ENCODE measurements at regions not wholly inside any gene's neighbourhood (a gene's known extent, or its start where the extent isn't known, plus 50 kb on each side); places are given as distances from the start of the nearest gene placed in this dataset.

DNA sequence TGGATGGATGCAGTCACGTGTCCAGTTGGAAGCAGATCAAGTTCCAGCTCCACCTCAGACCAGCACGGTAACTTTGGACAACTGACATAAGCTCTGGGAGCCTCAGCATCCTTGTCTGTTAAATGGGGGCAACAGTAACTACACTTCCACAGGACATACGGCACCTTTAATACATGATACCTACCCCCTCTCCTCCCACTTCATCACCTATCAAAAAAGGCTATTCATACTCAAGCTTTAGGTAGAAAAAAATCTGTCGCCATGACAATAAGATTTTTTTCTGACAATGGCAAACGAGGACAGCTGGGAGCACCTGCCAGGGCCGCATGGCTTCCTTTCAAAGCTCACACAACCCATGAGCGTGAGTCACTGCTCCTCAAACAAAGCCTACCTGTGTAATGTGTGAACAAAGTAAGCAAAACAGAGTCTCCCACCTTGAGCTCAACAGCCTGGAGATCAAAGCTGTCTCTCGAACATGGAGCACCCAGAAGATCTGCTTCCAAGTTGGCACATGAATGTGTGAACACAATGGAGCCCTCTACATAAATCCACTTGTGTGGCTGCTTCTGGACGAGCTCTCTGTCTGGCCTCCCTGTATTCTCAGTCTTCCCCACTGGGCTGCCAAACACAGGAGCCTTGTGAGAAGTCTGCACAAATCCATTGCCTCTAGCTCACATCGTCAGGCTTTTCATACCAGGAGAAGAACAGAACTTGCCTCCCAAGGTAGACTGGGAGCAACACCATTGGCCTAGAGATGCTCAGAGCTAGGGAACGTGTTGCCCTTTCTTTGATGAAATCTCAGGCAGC is 459.7 kb downstream of the SOX9 start:
- no peak for DNase-seq

DNA sequence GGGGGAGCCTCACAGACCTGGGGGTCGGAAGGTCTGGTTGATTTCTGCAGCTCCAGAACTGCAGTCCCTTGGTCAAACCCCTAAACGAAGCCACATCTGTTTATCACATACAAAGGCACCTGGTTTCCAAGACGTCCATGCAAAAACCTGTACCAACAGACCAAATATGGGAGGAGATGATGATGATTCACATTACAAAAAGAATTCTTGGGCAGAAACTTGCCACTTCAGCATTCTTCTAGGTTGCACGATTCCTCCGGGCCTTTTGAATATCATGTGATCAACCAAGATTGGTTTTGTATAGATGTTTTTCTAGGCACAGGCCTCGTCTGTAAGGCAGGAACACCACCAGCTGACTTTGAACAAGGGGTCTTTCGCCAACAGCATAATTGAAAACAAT is 466.3 kb downstream of the SOX9 start:
- no peak for DNase-seq

DNA sequence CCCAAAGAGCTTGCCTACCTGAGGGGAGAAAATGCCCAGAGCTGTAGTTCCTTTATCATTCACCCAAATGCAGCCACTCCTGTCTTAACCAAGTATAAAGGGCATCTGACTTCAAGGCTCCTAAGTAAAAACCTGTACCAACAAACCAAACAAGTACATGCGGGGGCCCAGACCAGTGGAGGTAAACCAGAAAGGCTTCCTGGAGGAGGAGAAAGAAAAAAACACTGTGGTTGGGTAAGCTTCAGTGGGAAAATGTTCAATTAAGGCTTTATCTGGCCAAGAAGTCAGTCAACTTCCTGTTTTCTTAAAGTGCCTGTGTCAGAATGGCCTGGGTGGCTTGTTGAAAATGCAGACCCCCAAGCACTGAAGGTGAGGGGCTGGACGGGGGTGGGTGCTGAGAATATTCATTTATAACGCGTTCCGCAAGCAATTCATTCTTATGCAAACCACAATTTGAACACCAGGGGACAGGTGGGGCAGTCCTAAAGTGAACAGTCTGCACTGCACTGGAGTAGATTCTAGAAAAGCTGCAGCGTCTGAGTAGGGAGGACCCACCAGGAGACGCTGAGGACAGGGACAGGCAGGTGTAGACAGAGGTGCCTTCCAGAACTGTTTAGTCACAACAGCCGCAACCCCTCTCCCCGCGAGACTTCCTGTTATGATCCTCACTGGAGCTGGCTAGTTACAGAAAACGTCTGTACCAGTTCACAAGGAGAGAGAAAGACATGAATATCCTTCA is 467.1 kb downstream of the SOX9 start:
- DNase-seq = no peak

DNA sequence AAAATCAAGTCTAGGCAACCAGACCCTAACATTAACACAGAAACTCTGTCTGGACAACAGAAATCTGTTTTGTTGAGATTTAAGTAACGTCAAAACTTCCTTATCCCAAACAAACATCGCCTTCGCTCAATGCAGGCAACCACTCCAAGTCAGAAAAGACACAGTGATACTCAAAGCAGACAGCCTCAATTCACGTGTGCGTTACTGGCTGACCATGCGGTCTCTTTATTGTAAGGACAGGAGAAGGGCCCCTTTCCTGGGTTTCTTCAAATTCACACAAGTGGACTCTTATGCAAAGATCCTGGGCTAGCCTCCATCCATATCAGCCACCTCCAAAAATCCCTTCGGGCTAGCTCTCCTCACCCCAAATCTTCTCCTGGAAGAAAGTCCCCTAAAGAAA is 467.7 kb downstream of the SOX9 start:
- DNase-seq = no peak

DNA sequence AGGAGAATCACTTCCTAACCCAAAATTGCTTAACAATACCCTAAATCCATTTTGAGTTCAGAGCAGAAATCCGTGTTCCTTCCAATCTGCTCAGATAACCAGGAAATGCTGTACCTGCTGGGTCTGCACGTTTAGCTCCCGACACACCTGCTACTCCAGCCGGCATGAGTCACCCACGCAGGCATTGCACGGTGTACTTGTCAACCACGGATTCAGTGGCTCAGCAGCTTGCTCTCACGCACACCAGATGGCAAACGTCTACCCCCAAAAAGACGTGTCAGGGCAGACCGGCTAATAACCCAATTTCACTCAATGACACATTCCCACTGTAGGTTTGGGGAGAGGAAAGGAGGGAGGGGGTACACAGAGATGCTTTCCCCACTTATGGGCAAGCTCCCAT is 468.1 kb downstream of the SOX9 start:
- DNase-seq = no peak

DNA sequence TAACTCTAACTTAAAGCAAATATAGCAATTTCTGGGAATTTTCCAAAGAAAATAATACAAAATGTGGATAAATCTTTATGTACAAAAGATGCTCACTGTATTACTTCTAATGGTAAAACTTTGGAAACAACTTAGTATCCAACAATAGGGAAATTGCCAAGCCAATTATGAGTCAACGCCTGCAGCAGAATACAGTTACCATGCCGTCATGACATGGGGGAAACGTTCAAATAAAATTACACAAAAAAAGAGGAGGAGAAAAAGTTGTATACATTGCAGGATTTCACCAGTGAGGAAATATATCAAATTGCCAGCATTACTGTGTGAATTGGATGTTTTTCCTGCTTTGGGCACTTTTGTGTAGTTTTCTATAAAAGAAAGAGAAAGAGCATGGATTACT is 469.6 kb downstream of the SOX9 start:
- no peak for DNase-seq

DNA sequence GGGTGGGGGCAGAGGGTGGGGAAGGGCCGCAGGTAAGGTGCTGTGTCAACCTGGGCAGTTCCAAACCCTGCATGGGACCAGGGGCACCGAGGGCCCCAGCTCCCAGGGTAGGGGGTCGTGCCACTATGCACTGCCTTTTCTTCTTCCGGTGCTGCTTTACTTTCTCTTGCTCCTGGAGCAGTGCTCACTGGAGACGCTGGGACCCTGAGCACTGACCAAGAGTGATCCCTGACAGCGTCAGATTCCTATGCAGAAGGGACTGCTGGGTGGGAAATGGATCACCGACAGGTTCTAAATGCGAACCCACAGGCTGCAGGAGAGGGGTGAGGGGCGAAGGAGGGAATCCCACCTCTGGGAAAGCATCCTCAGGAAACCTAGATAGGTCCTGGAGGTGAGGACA is 470.1 kb downstream of the SOX9 start:
- DNase-seq = no peak

DNA sequence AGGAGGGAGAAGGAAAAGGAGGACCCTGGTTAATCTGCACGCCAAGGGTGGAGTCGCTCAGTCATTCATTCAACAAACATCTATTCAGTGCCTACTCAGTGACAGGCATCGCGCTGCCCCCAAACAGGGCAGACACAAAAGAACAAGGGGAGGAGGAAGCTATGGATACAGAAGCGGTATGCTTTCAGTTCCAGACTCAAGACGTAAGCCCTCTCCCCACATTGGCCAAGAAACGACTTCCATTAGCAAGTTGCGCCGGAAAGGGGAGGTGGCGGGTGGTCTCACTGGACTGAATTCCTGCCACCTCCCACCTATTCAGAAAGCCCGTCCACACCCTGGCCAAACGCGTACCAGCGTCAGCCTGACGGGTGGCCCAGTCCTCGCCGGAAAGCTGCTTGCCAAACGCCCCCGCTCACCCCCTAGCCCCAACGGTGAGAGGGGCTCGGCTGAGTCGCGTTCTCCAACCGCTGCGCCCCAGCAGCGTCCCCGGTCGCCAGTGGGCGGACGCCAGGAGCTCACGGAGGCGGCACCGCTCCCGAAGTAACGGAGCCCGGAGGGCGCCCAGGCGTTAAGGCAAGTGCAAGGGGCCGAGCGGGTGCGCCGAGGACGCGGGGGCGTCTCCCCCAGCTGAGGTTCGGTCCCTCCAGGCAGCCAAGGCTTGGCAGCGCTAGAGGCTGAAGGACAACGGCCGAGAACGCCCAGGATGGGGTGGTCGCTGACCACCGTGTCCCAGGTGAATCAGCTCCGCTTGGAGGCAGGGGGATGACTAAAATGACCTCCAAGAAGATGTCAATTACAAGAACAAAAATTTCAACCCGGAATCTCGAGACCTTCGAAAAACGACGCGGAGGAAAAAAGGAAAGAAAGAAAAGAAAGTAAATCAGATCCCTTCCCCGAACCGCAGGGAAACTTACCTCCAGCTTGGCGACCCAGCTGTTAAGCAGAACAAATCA is 470.7 kb downstream of the SOX9 start:
- DNase-seq = no peak

DNA sequence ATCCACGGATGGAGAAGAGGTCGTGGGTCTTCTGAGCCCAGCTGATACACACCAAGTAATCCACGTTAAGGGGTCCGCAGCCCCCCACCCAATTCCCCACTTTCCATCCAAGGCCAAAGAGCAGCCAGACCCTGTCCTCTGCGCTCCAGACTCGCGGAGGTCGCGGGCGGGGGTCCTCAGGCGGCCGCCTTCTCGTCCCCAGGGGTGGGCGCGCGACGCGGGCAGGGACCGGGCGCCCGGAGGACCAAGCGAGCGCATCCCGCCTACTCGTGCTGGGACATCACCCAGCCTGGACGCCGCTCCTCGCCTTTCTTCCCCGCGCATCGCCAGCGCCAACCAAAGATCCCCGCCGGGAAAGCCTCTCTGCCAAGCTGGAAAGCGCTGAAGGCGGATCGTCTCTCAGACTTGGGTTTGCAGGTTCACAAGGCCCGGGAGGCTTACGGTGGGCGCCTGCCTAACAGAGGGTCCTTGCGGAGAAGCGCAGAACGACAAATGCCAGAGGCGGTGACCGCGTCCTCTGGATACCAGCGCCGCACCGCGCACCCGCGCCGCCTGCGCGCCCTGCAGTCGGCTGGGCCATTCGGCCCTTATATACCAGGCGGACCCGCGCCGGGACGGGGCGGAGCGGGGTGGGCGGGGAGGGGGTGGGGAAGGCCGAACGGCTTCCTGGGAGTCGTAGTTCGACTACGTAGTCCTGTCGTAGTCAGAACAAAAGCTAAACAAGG is 471.6 kb downstream of the SOX9 start:
- peak; percentile 61 for DNase-seq

DNA sequence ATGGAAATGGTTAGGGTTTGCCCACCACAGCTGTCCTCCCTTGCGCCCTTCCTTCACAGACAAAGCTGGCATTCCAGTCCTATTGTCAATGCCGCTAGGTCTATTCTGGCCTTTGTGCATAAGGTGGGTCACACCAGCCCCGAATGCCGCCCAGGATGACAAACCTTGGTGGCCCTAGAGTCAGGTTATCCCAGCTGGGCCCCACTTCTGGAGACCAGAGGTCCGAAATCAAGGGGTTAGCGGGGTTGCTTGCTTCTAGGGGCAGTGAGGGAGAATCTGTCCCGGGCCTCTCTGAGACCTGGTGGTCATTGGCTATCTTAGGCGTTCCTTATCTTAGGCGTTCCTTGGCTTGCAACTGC is 472.1 kb downstream of the SOX9 start:
- no peak for DNase-seq

DNA sequence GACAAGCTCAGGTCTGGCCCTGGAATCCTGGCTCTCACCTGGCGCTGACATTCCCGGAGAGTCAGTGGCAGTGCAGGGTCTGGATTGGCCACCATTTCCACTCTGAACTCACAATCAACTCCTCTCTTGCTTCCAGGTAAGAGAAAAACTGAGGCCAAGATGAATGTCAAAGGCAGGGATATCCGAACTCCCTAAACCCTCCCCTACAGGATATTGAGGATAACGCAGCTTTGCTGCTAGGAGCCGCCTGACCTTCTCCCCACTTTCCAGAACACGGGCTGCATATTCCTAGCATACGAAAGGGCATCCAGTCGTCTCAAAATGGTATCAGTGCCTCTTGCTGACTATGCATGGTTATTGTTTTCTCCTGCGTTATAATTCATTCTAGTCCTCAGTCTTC is 473.4 kb downstream of the SOX9 start:
- no peak for DNase-seq

All from skin of body (tissue), 1 donor.